Karpas-422 (cell line): ENCODE measurements at regions not wholly inside any gene's neighbourhood (a gene's known extent, or its start where the extent isn't known, plus 50 kb on each side); places are given as distances from the start of the nearest gene placed in this dataset.

Experiments
- DNase-seq: peaks from one replicate; pipeline ENCODE4 v3.0.0-alpha.2; 2015
- H2AFZ ChIP-seq: fragments of 200-600 bp; sonication (generic); 2 replicates; pipeline ENCODE4 v1.6.1; 2014; ENCODE audit warnings: antibody characterized with exemption, low read length, mixed read lengths
- H3K27ac ChIP-seq: fragments of 200-600 bp; sonication (generic); 2 replicates; pipeline ENCODE4 v1.5.1; 2014; ENCODE audit warnings: mild to moderate bottlenecking, low read length, moderate library complexity
- H3K27me3 ChIP-seq: fragments of 200-600 bp; sonication (generic); 2 replicates; pipeline ENCODE4 v1.6.1; 2014; ENCODE audit warnings: low read length, mixed read lengths
- H3K36me3 ChIP-seq: fragments of 200-600 bp; sonication (generic); 2 replicates; pipeline ENCODE4 v1.6.1; 2014; ENCODE audit warnings: low read length, mixed read lengths; ENCODE audit not compliant: insufficient read depth
- H3K4me1 ChIP-seq: fragments of 200-600 bp; sonication (generic); 2 replicates; pipeline ENCODE4 v1.6.1; 2014; ENCODE audit warnings: mild to moderate bottlenecking, low read length, mixed read lengths
- H3K4me2 ChIP-seq: fragments of 200-600 bp; sonication (generic); 2 replicates; pipeline ENCODE4 v1.6.1; 2014; ENCODE audit warnings: low read length, low read depth, mild to moderate bottlenecking; ENCODE audit not compliant: poor library complexity, severe bottlenecking
- H3K4me3 ChIP-seq: fragments of 200-600 bp; sonication (generic); 2 replicates; pipeline ENCODE4 v1.5.1; 2014; ENCODE audit warnings: mild to moderate bottlenecking, antibody characterized with exemption, low read length, mixed read lengths
- H3K79me2 ChIP-seq: fragments of 200-600 bp; sonication (generic); 2 replicates; pipeline ENCODE4 v1.6.1; 2014; ENCODE audit warnings: mild to moderate bottlenecking, low read length, mixed read lengths
- H3K9ac ChIP-seq: fragments of 200-600 bp; sonication (generic); 2 replicates; pipeline ENCODE4 v1.6.0; 2014; ENCODE audit warnings: low read length
- H3K9me2 ChIP-seq: fragments of 200-600 bp; sonication (generic), shearing (Covaris generic); replicated peaks from 2 replicates; pipeline ENCODE4 v1.6.0; 2014; ENCODE audit warnings: mild to moderate bottlenecking, low read length, moderate library complexity; ENCODE audit not compliant: insufficient read depth
- H3K9me3 ChIP-seq: fragments of 300-700, 200-600 bp; sonication (generic); 2 replicates; pipeline ENCODE4 v1.6.1; 2014; ENCODE audit warnings: low read length, mixed read lengths
- H4K20me1 ChIP-seq: fragments of 200-600 bp; sonication (generic); 2 replicates; pipeline ENCODE4 v1.6.1; 2014; ENCODE audit warnings: mild to moderate bottlenecking, antibody characterized with exemption, low read length, low read depth; ENCODE audit not compliant: insufficient read depth

DNA sequence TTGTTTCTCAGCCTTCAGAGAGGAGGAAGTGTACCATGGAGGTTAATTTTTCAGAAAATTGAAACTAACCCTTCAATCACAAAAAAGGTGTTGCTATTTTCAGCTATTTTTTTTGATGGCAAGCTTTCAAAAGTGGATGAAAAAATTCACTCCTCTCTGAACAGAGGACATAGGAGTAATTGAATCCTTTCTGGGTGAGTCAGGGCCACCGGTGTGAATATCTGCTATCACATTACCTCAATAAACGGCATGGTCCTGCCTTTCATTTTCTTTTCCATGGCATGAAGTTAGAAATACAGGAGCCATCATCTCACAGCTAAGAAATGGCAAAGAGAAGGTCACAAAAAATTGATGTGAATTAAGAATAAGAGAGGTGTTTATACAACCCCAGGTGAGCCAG, 90.2 kb upstream of the CCDC112 start:
- H3K27ac ChIP-seq, result no peak overlapping the region
- no peaks in the 10 kb centered on the region for H3K79me2 ChIP-seq
- no peak overlapping the region for H3K4me3 ChIP-seq
- no peaks in the 10 kb centered on the region for H3K27me3 ChIP-seq
- no peak overlapping the region for H2AFZ ChIP-seq
- H3K4me1 ChIP-seq, result no peaks in the 10 kb centered on the region
- DNase-seq, result no peak
- no peaks in the 10 kb centered on the region for H3K9me3 ChIP-seq
- H4K20me1 ChIP-seq, result no peaks in the 10 kb centered on the region
- no peak overlapping the region for H3K9ac ChIP-seq
- H3K4me2 ChIP-seq, result no peak overlapping the region
- H3K36me3 ChIP-seq, result no peaks in the 10 kb centered on the region
- H3K9me2 ChIP-seq, result no peaks in the 10 kb centered on the region

DNA sequence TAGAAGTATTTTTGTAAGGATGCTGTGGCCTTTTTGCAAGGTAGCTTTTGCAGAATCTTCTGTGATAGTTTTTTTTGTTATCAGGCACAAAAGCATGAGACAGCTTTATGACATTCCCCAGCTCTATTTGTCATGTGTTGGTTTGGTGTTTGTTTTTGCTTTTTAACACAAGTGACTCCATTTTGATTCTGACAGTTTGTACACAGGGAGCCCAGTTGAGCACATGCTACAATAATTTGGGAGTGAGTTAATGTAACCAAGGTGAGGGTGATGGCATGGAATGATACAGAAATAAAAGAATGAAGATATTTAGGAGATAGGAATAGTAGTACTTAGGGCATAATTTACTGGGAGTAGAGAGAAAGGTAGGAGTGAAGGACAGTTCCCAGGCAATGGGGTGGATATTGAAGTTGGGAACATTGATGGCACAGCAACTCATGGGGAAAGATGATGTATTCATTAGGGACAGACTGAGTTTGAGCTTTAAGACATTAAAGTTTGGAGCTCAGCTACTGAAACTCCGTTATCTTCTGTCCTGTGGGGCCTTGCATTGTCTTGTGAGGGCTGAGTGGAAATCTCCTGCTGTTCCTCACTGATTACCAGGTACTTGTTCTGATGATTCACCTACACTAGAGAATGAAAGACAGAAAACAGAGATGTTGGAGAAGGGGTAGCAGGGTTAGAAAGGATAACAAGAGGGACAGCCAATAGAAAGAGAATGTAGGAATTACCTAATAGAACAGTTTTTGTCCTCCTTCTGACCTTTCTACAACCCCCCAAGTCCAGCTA, 88.3 kb upstream of the CCDC112 start:
- no peak overlapping the region for H3K9ac ChIP-seq
- H3K4me3 ChIP-seq, result no peak overlapping the region
- DNase-seq, result no peak
- H2AFZ ChIP-seq, result no peak overlapping the region
- H3K27me3 ChIP-seq, result no peaks in the 10 kb centered on the region
- no peaks in the 10 kb centered on the region for H3K9me3 ChIP-seq
- H3K79me2 ChIP-seq, result no peaks in the 10 kb centered on the region
- H3K4me2 ChIP-seq, result no peak overlapping the region
- no peaks in the 10 kb centered on the region for H3K4me1 ChIP-seq
- no peaks in the 10 kb centered on the region for H3K9me2 ChIP-seq
- H3K27ac ChIP-seq, result no peak overlapping the region
- no peaks in the 10 kb centered on the region for H3K36me3 ChIP-seq
- H4K20me1 ChIP-seq, result no peaks in the 10 kb centered on the region

DNA sequence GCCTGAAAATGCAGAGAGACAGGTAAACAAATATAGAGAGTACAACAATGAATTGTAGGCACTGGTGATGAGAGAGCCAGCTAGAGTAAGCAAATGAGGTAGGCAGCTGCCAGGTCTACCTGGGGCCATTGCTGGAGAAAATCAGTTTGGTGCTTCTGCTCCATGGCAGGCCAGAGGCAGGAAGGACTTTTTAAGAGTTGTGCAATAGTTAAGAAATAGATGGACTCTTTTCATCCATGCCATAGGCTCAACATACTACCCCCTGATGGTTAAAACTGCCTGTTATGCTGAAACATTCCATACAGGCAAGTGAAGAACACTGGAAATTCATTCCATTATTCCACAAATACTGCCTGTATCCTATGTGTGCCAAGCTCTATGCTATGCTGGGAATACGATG, 86.5 kb upstream of the CCDC112 start:
- Histone ChIP-seq H3K79me2 (no peaks in the 10 kb centered on the region), H3K4me3 (no peak overlapping the region), H3K9me2 (no peaks in the 10 kb centered on the region), H3K27ac (no peak overlapping the region), H3K36me3 (no peaks in the 10 kb centered on the region), H2AFZ (no peak overlapping the region), H3K4me2 (no peak overlapping the region), H3K27me3 (no peaks in the 10 kb centered on the region), H3K4me1 (no peaks in the 10 kb centered on the region), H3K9me3 (no peaks in the 10 kb centered on the region), H3K9ac (no peak overlapping the region), H4K20me1 (no peaks in the 10 kb centered on the region)
- DNase-seq, result no peak

DNA sequence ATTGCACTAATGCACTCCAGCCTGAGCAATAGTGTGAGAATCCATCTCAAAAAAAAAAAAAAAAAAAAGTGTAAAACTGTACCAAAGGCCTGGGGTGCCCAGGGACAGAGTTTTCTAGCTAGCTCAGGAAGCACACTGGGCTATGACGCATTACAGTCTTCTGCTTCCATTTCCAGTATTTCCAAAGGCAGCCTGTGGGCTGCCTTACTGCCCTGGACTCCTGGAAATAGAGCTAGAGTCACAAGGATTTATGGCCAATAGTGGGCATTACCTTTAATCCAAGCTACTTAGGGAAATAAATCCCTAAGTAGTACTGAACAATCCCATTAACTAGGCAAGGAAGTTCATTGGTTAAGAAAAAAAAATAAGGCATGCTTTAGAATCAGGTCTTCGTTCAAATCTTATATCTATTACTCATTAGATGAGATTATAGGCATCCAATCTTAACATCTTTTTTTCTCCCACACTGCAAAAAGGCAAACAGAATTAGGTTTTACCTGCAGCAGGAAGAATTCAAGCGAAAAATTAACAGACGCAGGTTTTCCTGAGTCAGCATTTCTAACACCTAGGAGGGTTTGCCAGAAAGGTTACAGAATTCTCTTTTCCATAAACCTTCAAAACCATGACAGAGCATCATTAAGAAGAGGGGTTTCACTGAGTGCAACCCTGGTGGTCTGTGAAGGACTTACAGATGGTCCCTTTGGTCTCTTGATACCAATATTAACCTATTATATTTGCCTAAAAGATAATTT, 85.6 kb upstream of the CCDC112 start:
- Histone ChIP-seq H3K4me3 (no peak overlapping the region), H3K4me1 (peaks cover 4% of the 10 kb centered on the region; the same call in 1 of the 2 replicates), H3K9me3 (no peaks in the 10 kb centered on the region), H3K9ac (no peak overlapping the region), H3K36me3 (no peaks in the 10 kb centered on the region), H3K79me2 (no peaks in the 10 kb centered on the region), H3K27me3 (no peaks in the 10 kb centered on the region), H3K27ac (no peak overlapping the region), H3K9me2 (no peaks in the 10 kb centered on the region), H3K4me2 (no peak overlapping the region), H4K20me1 (no peaks in the 10 kb centered on the region), H2AFZ (no peak overlapping the region)
- DNase-seq, result no peak

DNA sequence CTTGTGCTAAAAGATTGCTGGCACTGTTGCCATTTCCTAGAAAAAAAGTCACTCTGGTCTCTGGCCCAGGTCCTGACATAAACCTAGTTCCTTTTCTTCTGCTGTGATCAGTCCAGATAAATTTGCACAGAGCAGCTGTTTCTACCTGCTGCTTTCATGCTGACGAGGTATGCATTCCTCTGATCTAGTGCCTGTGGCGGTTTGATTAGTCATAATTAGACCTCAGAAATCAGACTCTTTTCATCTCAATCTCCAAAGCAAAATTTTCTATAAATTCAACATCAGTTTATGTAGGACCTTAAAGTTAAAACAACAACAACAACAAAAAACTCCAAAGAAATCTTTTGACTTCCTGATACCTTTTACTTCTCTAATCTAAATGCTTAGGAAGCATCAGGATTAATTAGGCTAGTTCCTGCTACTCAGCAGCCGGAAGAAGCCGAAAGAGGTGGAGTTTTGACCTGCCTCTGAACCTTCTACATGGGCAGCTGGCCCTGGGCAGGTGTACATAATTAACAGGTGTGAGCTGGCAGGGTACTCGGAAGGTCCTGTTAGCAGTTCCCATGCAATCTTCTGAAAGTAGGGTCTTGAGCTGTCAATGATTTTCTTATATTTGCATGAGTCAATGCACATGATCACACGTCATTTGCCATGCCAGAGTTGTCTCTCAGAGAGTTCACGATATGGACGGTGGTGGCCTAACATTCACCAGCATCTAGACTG, 83.3 kb upstream of the CCDC112 start:
- H3K4me2 ChIP-seq, result no peak overlapping the region
- H3K79me2 ChIP-seq, result no peaks in the 10 kb centered on the region
- no peak overlapping the region for H3K9ac ChIP-seq
- no peak for DNase-seq
- H3K9me3 ChIP-seq, result no peaks in the 10 kb centered on the region
- H3K27me3 ChIP-seq, result no peaks in the 10 kb centered on the region
- no peak overlapping the region for H2AFZ ChIP-seq
- H3K27ac ChIP-seq, result no peak overlapping the region
- H3K36me3 ChIP-seq, result no peaks in the 10 kb centered on the region
- no peak overlapping the region for H3K4me3 ChIP-seq
- no peaks in the 10 kb centered on the region for H4K20me1 ChIP-seq
- no peaks in the 10 kb centered on the region for H3K9me2 ChIP-seq
- H3K4me1 ChIP-seq, result peaks cover 9% of the 10 kb centered on the region; the same call in 1 of the 2 replicates

DNA sequence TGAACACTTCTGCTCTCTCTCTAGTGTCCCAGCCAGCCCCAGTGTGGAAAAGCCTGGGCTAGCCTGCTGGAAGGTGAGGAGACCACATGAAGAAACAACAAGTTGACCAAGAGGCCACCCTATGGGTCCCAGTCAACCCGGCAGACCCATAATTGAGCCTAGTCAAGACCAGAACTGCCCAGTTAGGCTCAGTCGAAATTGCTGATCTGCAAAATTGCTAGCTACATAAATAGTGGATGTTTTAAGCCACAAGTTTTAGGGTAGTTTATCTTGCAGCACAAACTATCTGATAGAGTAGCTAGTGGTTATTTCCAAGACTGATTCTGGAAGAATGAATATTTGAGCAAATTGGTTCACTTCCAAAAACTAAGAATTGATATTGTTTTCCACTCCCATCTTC, 82.3 kb upstream of the CCDC112 start:
- Histone ChIP-seq H3K9me2 (no peaks in the 10 kb centered on the region), H3K4me2 (no peak overlapping the region), H3K27ac (no peak overlapping the region), H3K36me3 (no peaks in the 10 kb centered on the region), H3K4me1 (peaks cover 9% of the 10 kb centered on the region; the same call in 1 of the 2 replicates), H3K4me3 (no peak overlapping the region), H2AFZ (no peak overlapping the region), H4K20me1 (no peaks in the 10 kb centered on the region), H3K9ac (no peak overlapping the region), H3K9me3 (no peaks in the 10 kb centered on the region), H3K79me2 (no peaks in the 10 kb centered on the region), H3K27me3 (no peaks in the 10 kb centered on the region)
- DNase-seq, result no peak

DNA sequence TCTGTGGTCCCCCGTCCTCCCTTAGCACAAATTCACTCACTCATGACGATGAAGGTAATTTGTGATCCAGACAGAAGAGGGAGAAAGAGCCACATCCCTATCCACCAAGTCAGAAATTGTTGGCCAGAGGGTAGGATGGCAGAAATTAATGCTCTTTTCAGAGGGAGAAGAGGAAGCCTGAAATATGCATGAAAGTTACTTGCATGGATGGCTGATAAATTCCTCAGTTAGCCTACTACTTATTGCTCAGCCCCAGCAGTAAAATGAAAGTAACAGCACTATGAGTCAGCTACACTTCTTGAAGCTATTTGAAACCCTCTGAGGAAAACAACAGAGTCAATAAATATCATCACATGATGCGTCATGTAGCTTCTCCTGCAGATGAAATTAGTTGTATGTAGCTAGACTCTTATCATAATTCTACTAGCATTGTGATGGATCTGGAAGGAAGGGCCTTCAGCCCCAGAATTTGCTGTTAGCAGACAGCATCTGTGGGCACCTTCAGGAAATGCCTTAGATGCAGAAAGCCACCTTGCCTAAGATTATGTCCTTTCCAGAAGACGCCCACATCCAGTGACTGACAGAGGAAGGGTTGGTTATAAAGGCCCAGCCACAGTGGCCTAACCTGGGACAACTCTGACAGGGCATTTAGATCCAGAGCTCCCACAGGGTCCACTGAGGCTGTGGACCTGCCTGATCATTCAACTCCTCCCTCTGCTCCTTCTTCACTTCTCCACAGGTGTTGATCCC, 81.2 kb upstream of the CCDC112 start:
- H3K4me3 ChIP-seq, result no peak overlapping the region
- H2AFZ ChIP-seq, result no peak overlapping the region
- peaks cover 9% of the 10 kb centered on the region; the same call in 1 of the 2 replicates for H3K4me1 ChIP-seq
- H4K20me1 ChIP-seq, result no peaks in the 10 kb centered on the region
- H3K4me2 ChIP-seq, result no peak overlapping the region
- no peaks in the 10 kb centered on the region for H3K79me2 ChIP-seq
- H3K9ac ChIP-seq, result no peak overlapping the region
- no peak overlapping the region for H3K27ac ChIP-seq
- H3K9me2 ChIP-seq, result no peaks in the 10 kb centered on the region
- H3K27me3 ChIP-seq, result no peaks in the 10 kb centered on the region
- no peak for DNase-seq
- H3K36me3 ChIP-seq, result no peaks in the 10 kb centered on the region
- no peaks in the 10 kb centered on the region for H3K9me3 ChIP-seq
